GM21619 (cell line): ENCODE measurements at regions not wholly inside any gene's neighbourhood (a gene's known extent, or its start where the extent isn't known, plus 50 kb on each side); places are given as distances from the start of the nearest gene placed in this dataset.

Source experiments
- ATAC-seq: cut with Tn5 transposase; IDR thresholded peaks from one replicate; pipeline ENCODE4 v1.9.1; 2021; ENCODE audit not compliant: unreplicated experiment

- no peak for ATAC-seq
These were observed 127.0 kb downstream of the CHSY1 start for GRCh38 chr15:101124731-101125451.

- ATAC-seq: no peak
These were observed 128.5 kb downstream of the CHSY1 start for GRCh38 chr15:101123222-101123910.

GRCh38 chr15:101122806-101123205 is 129.0 kb downstream of the CHSY1 start:
- no peak for ATAC-seq

- ATAC-seq: no peak
These were observed 129.6 kb downstream of the CHSY1 start for GRCh38 chr15:101122266-101122665.

GRCh38 chr15:101121511-101122090 is 130.2 kb downstream of the CHSY1 start:
- peak; percentile 59 for ATAC-seq

GRCh38 chr15:101120987-101121386 is 130.9 kb downstream of the CHSY1 start:
- ATAC-seq: no peak

- no peak for ATAC-seq
These were observed 131.4 kb downstream of the CHSY1 start for GRCh38 chr15:101120473-101120872.
